ENCODE measurements at regions not wholly inside any gene's neighbourhood (a gene's known extent, or its start where the extent isn't known, plus 50 kb on each side); places are given as distances from the start of the nearest gene placed in this dataset.

DNA sequence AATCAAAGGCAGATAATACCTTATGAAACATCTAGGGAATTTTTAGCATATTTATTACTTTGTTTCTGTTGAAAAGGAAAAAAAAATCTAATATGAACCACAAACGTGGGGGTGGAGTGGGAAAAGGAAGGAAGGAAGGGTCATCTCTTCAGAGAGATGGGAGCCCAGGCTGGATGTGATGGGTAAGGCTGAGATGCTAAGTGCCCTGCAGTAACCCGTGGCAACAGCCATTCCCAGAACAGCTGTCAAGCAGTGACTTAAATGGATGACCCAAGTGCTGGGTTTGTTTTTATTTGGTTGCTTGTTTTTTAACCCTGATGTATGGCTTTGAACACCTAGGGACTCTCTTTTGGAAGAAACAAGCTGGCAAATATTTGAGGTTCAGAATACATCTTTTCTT, 50.7 kb upstream of the KLF7 start:
- no peak for TF ChIP-seq Cebpa-rat (IDR thresholded peaks at IDR 0.05)

DNA sequence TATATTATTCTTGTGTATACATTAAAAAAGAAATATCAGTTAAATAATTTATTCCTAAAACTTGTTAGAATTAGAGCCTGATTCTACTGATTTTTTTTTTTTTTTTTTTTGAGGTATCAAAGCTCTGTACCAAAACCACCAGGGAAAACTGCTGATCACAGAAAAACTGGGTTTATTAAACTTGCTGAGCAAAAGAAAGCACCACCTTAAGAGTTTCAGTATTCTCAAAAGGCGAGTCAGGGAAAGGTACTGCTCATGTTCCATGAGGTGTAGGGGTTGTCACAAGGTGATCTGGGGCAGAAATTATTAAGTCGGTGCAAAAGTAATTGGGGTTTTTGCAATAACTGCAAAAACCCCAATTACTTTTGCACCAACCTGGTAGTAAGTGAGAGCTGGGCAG, 51.7 kb upstream of the KLF7 start:
- no peak overlapping the region for H3K4me3 ChIP-seq
- H3K36me3 ChIP-seq, result no peaks in the 10 kb centered on the region
- H3K9ac ChIP-seq, result no peak overlapping the region
- H3K27ac ChIP-seq, result no peak overlapping the region
- H3K4me2 ChIP-seq, result no peak overlapping the region
- no peak for TF ChIP-seq Cebpa-rat (IDR thresholded peaks at IDR 0.05)
- no peaks in the 10 kb centered on the region for H3K27me3 ChIP-seq
- no peaks in the 10 kb centered on the region for H3K9me3 ChIP-seq (replicated peaks in 1 of 11)
- H3K4me1 ChIP-seq, result peaks cover 0 to 9% (median 0%) of the 10 kb centered on the region in 10 experiments; a peak in 2 of 20 replicates
- H4K20me1 ChIP-seq, result no peaks in the 10 kb centered on the region

More for the DNA sequence above, 50.7 kb upstream of the KLF7 start:
- Histone ChIP-seq H3K9me3 (replicated peaks in 1 of 11) (peaks cover 0 to 8% (median 0%) of the 10 kb centered on the region in 11 experiments; a peak in 3 of 22 replicates), H3K4me2 (no peak overlapping the region), H3K9ac (no peak overlapping the region), H3K27me3 (no peaks in the 10 kb centered on the region), H3K4me3 (no peak overlapping the region), H3K4me1 (peaks cover 0 to under 1% (median 0%) of the 10 kb centered on the region in 10 experiments; a peak in 1 of 20 replicates), H4K20me1 (no peaks in the 10 kb centered on the region), H3K36me3 (no peaks in the 10 kb centered on the region), H3K27ac (no peak overlapping the region)

DNA sequence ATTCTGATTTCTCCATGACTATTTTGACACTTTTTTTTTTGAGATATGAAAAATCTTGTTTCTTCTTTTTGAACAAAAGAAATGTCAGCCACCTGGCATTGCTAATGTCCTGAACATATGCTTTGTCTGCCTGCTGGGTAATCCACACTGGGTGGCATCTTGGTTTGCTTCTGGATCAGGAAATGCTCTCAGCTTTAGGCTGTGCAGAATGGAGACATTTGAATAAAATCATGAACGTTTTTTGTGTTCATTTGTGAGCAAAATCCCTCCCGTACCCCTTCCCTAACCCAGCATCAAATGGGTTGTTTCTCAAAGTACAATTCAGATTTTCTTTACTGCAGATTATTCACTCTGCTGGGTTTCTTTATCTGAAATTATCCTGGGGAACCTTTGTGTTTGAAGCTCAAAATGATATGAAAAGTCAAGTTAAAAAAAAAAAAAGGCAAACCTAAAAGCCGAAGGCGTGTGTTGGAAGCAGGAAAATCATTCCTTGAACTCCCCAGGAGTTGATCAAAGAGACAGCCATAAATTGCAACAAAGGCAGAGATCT, 53.4 kb upstream of the KLF7 start:
- peaks cover 0 to 21% (median 0%) of the 10 kb centered on the region in 10 experiments; a peak in 5 of 20 replicates for H3K4me1 ChIP-seq
- H3K9me3 ChIP-seq (replicated peaks in 1 of 11), result no peaks in the 10 kb centered on the region
- no peak overlapping the region for H3K4me3 ChIP-seq
- no peaks in the 10 kb centered on the region for H3K27me3 ChIP-seq
- no peak overlapping the region for H3K4me2 ChIP-seq
- H3K27ac ChIP-seq, result no peak overlapping the region
- no peak overlapping the region for H3K9ac ChIP-seq
- no peak for TF ChIP-seq Cebpa-rat (IDR thresholded peaks at IDR 0.05)
- no peaks in the 10 kb centered on the region for H3K36me3 ChIP-seq
- no peaks in the 10 kb centered on the region for H4K20me1 ChIP-seq

DNA sequence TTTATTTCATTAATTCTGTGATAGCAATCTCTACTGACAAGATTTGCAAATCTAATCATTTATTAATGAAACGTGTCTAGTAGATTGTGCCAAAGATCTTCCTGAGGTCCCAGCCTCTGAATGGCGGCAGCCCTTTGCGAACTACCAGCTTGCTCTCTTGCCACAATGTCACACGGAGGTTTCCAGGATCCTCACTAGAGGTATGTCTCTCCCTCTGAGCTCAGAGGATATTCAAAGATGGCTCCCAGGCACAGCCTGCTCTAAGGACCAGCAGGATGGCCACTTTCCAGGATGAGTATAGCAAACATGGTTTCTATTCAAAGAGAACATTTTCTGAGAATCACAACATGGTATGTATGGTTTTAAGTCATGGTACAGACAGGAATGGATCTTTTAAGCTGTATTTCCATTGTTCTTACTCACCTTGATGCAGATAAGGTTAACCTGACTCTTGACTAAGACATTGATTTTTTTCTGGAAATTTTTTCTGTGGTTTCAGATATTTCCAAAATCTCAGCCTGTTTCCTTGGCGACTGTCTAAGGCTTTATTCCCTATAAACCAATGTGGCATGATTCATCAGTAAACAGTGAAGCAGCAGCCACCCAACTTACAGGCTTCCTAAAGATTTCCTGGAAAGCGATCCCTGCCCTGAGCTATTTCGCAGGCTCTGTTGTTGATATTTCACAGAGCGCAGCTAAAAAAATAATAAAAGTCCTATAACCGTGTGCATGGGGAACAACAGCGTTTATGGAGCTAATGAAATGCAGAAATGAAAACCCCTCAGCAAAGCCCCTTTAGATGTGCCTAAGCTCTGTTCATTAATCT, 54.1 kb upstream of the KLF7 start:
- no peak for TF ChIP-seq Cebpa-rat (IDR thresholded peaks at IDR 0.05)
- Histone ChIP-seq H3K27ac (no peak overlapping the region), H3K4me1 (peaks cover 0 to 29% (median 0%) of the 10 kb centered on the region in 10 experiments; a peak in 7 of 20 replicates), H3K4me2 (no peak overlapping the region), H4K20me1 (no peaks in the 10 kb centered on the region), H3K36me3 (no peaks in the 10 kb centered on the region), H3K9ac (no peak overlapping the region), H3K4me3 (no peak overlapping the region), H3K27me3 (no peaks in the 10 kb centered on the region), H3K9me3 (replicated peaks in 1 of 11) (no peaks in the 10 kb centered on the region)

DNA sequence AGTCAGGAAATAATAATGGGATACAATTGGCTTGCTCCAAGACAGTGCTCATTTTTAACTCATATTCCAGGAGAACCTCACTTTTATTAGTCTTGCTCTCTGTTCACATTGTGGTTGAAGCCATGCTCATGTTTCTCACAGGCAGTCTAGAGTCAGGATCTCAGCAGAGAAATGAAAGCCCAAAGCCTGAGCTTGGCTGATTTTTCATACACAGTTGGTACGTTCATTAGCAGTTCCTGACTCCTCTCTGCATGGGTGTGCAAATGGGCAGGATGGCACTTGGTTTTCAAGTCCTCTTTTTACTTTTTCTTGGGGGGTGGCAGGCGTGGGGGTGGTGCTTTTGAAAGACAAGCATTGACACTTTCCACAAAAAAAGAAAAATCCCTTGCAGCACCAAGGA, 56.0 kb upstream of the KLF7 start:
- H3K36me3 ChIP-seq, result no peaks in the 10 kb centered on the region
- H3K9ac ChIP-seq, result no peak overlapping the region
- H3K4me1 ChIP-seq, result peaks cover 0 to 47% (median 0%) of the 10 kb centered on the region in 10 experiments; a peak in 7 of 20 replicates
- H3K4me3 ChIP-seq, result no peak overlapping the region
- H4K20me1 ChIP-seq, result no peaks in the 10 kb centered on the region
- H3K4me2 ChIP-seq, result peak overlapping the region in 2 of 11 experiments; percentile 20 to 39; a peak in 4 of 22 replicates
- no peaks in the 10 kb centered on the region for H3K27me3 ChIP-seq
- H3K27ac ChIP-seq, result no peak overlapping the region
- TF ChIP-seq Cebpa-rat (IDR thresholded peaks at IDR 0.05), result no peak
- H3K9me3 ChIP-seq (replicated peaks in 1 of 11), result no peaks in the 10 kb centered on the region

DNA sequence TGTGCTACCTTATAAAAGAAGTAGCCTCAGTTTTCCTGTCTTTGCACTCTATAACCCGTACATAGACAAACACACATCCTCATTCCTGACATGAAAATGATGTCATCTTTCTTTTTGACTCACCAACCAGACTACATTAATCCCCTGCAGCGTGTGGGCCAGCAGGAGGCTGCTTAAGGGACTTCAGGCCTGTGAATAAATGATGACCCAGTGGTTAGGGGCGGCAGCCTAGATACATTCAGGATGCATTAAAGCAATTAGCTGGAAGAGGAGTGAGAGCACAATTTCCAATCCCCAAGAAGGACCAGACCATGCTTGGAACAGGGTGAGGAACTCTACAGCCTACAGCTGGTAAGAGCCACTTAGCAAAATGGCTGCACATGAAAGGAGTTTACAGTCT, 57.3 kb upstream of the KLF7 start:
- Histone ChIP-seq H3K4me1 (peaks cover 0 to 54% (median 0%) of the 10 kb centered on the region in 10 experiments; a peak in 7 of 20 replicates), H4K20me1 (no peaks in the 10 kb centered on the region), H3K36me3 (no peaks in the 10 kb centered on the region), H3K4me2 (peak overlapping the region in 2 of 11 experiments; percentile 21 to 24; a peak in 4 of 22 replicates), H3K9me3 (replicated peaks in 1 of 11) (no peaks in the 10 kb centered on the region), H3K4me3 (no peak overlapping the region), H3K27me3 (no peaks in the 10 kb centered on the region), H3K27ac (no peak overlapping the region), H3K9ac (no peak overlapping the region)
- TF ChIP-seq Cebpa-rat (IDR thresholded peaks at IDR 0.05), result no peak

DNA sequence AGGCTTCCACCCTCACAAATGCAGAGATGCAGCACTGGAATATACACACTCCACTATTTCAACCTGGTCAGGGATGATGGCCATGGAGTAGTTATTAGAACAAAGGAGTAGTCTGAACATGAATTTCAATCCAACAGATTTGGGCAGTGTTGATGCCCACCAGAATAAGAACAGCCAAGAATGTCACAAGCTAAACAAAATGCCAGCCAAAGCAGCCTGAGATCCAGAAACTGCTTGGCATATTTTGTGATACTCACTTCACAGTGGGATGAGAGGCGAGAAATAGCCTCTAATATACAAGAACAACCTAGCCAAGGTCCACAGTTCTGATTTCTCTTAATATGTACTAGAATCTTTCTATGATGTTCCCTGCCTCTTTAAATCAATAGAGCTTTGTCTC, 58.6 kb upstream of the KLF7 start:
- TF ChIP-seq Cebpa-rat (IDR thresholded peaks at IDR 0.05), result no peak

DNA sequence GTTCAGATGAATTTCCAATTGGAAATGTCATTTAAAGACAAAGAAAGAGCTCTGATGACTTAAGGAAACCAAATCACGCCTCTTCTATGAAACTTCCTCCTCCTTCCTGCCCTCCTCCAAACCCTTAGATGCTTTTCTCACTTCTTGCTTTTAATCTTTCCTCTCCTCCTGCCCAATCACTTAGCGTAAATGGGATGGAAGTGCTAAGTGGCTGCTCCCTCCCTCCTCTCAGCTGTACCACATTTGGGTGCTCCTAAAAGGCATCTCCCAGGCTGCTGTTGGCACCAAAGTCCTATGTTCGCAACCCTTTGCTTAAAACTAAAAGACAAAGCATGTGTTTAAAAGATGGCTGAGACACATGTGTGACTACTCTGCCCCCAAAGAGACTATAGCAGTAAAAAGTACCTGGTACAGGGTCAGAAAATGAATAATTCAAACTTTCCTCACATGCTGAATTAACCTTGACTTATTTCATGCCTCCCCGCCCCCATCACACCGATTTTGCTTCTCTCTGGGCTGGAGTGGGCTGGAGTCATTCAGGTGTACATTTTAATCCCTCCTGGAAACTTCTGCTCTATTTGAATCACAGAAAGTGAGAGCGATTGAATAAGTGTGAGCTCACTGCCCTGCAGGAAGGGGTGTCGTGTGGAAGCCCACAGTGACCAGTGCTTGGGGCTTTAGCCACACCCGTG, 59.2 kb upstream of the KLF7 start:
- no peak for TF ChIP-seq Cebpa-rat (IDR thresholded peaks at IDR 0.05)
- Histone ChIP-seq H3K9ac (no peak overlapping the region), H4K20me1 (no peaks in the 10 kb centered on the region), H3K4me3 (no peak overlapping the region), H3K4me1 (peaks cover 0 to 73% (median 0%) of the 10 kb centered on the region in 10 experiments; a peak in 7 of 20 replicates), H3K9me3 (replicated peaks in 1 of 11) (peaks cover 0 to 3% (median 0%) of the 10 kb centered on the region in 11 experiments; a peak in 4 of 22 replicates), H3K27ac (no peak overlapping the region), H3K36me3 (no peaks in the 10 kb centered on the region), H3K4me2 (peak overlapping the region in 3 of 11 experiments; percentile 47 to 69 (median 55); a peak in 6 of 22 replicates), H3K27me3 (no peaks in the 10 kb centered on the region)

More for the DNA sequence above, 58.6 kb upstream of the KLF7 start:
- Histone ChIP-seq H4K20me1 (no peaks in the 10 kb centered on the region), H3K4me3 (no peak overlapping the region), H3K4me1 (peaks cover 0 to 67% (median 0%) of the 10 kb centered on the region in 10 experiments; a peak in 7 of 20 replicates), H3K9ac (no peak overlapping the region), H3K27me3 (no peaks in the 10 kb centered on the region), H3K36me3 (no peaks in the 10 kb centered on the region), H3K27ac (no peak overlapping the region), H3K9me3 (replicated peaks in 1 of 11) (no peaks in the 10 kb centered on the region), H3K4me2 (peak overlapping the region in 3 of 11 experiments; percentile 47 to 69 (median 55); a peak in 5 of 22 replicates)

DNA sequence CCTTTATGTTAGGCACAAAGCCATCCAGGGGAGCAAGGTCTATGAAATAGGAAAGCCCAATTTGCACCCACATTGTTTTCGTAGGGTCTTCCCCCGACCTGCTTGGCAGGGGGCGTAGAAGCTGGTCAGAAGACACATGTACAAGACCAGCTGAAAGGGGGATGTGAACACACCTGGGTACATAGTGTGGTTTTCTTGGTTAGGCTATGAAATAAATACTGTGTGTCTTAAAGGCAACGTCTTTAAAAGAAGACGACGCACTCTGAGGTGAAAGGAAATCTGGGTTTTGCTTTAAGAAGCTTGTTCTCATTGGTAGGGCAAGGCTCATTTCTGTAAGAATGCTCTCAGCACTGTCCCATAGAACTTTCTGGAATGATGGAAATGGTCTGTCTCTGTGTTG, 60.0 kb upstream of the KLF7 start:
- H3K4me1 ChIP-seq, result peaks cover 0 to 81% (median 2%) of the 10 kb centered on the region in 10 experiments; a peak in 9 of 20 replicates
- H3K4me3 ChIP-seq, result no peak overlapping the region
- no peak overlapping the region for H3K27ac ChIP-seq
- H3K27me3 ChIP-seq, result no peaks in the 10 kb centered on the region
- no peaks in the 10 kb centered on the region for H4K20me1 ChIP-seq
- no peak for TF ChIP-seq Cebpa-rat (IDR thresholded peaks at IDR 0.05)
- H3K9ac ChIP-seq, result no peak overlapping the region
- peak overlapping the region in 2 of 11 experiments; percentile 55 to 56; a peak in 4 of 22 replicates for H3K4me2 ChIP-seq
- no peaks in the 10 kb centered on the region for H3K36me3 ChIP-seq
- peaks cover 0 to 9% (median 4%) of the 10 kb centered on the region in 11 experiments; a peak in 6 of 22 replicates for H3K9me3 ChIP-seq (replicated peaks in 1 of 11)
